ENCODE measurements at regions not wholly inside any gene's neighbourhood (a gene's known extent, or its start where the extent isn't known, plus 50 kb on each side); places are given as distances from the start of the nearest gene placed in this dataset.
"Not testable (repeated sequence)": the region's sequence is repeated elsewhere in the genome, so short reads cannot be mapped to it uniquely, and the experiment has no call there.

- no peak for DNase-seq
- TF ChIP-seq POLR2A (IDR thresholded peaks at IDR 0.05; ENCODE audit: low read length), result no peak
- TF ChIP-seq GATA1 (IDR thresholded peaks at IDR 0.05; ENCODE audit: low read depth, low read length), result no peak
Measured at GRCh38 chr4:110867981-110868720, 245.3 kb upstream of the PITX2 start.

- no peak for DNase-seq
- no peak for TF ChIP-seq POLR2A (IDR thresholded peaks at IDR 0.05; ENCODE audit: low read length)
- TF ChIP-seq GATA1 (IDR thresholded peaks at IDR 0.05; ENCODE audit: low read depth, low read length), result no peak
Measured at GRCh38 chr4:110869114-110869513, 246.2 kb upstream of the PITX2 start.

GRCh38 chr4:110869862-110870572 lies 247.1 kb upstream of the PITX2 start:
- TF ChIP-seq POLR2A (IDR thresholded peaks at IDR 0.05; ENCODE audit: low read length) (no peak), GATA1 (IDR thresholded peaks at IDR 0.05; ENCODE audit: low read depth, low read length) (no peak)
- DNase-seq, result no peak

GRCh38 chr4:110876214-110876613 lies 253.3 kb upstream of the PITX2 start:
- not testable (repeated sequence) for DNase-seq

- DNase-seq, result no peak
- TF ChIP-seq POLR2A (IDR thresholded peaks at IDR 0.05; ENCODE audit: low read length) (no peak), GATA1 (IDR thresholded peaks at IDR 0.05; ENCODE audit: low read depth, low read length) (no peak)
Measured at GRCh38 chr4:110876866-110877265, 254.0 kb upstream of the PITX2 start.

- no peak for DNase-seq
- TF ChIP-seq POLR2A (IDR thresholded peaks at IDR 0.05; ENCODE audit: low read length) (no peak), GATA1 (IDR thresholded peaks at IDR 0.05; ENCODE audit: low read depth, low read length) (no peak)
Measured at GRCh38 chr4:110877778-110878370, 255.0 kb upstream of the PITX2 start.

GRCh38 chr4:110878413-110878812 lies 255.5 kb upstream of the PITX2 start:
- no peak for DNase-seq
- TF ChIP-seq POLR2A (IDR thresholded peaks at IDR 0.05; ENCODE audit: low read length) (no peak), GATA1 (IDR thresholded peaks at IDR 0.05; ENCODE audit: low read depth, low read length) (no peak)

GRCh38 chr4:110878956-110879355 lies 256.1 kb upstream of the PITX2 start:
- no peak for DNase-seq
- no peak for TF ChIP-seq POLR2A (IDR thresholded peaks at IDR 0.05; ENCODE audit: low read length)
- TF ChIP-seq GATA1 (IDR thresholded peaks at IDR 0.05; ENCODE audit: low read depth, low read length), result no peak

GRCh38 chr4:110886270-110886669 lies 263.4 kb upstream of the PITX2 start:
- DNase-seq, result no peak
- TF ChIP-seq POLR2A (IDR thresholded peaks at IDR 0.05; ENCODE audit: low read length), result no peak
- no peak for TF ChIP-seq GATA1 (IDR thresholded peaks at IDR 0.05; ENCODE audit: low read depth, low read length)

GRCh38 chr4:110886856-110887255 lies 264.0 kb upstream of the PITX2 start:
- no peak for DNase-seq
- TF ChIP-seq POLR2A (IDR thresholded peaks at IDR 0.05; ENCODE audit: low read length), result no peak
- no peak for TF ChIP-seq GATA1 (IDR thresholded peaks at IDR 0.05; ENCODE audit: low read depth, low read length)

GRCh38 chr4:110897784-110898183 lies 274.9 kb upstream of the PITX2 start:
- DNase-seq, result no peak
- TF ChIP-seq GATA1 (IDR thresholded peaks at IDR 0.05; ENCODE audit: low read depth, low read length) (no peak), POLR2A (IDR thresholded peaks at IDR 0.05; ENCODE audit: low read length) (no peak)

- TF ChIP-seq GATA1 (IDR thresholded peaks at IDR 0.05; ENCODE audit: low read depth, low read length) (no peak), POLR2A (IDR thresholded peaks at IDR 0.05; ENCODE audit: low read length) (no peak)
- no peak for DNase-seq
Measured at GRCh38 chr4:110898290-110898689, 275.4 kb upstream of the PITX2 start.

- no peak for TF ChIP-seq POLR2A (IDR thresholded peaks at IDR 0.05; ENCODE audit: low read length)
- no peak for TF ChIP-seq GATA1 (IDR thresholded peaks at IDR 0.05; ENCODE audit: low read depth, low read length)
- no peak for DNase-seq
Measured at GRCh38 chr4:110900213-110900769, 277.4 kb upstream of the PITX2 start.

GRCh38 chr4:110902500-110902899 lies 279.6 kb upstream of the PITX2 start:
- no peak for DNase-seq
- TF ChIP-seq POLR2A (IDR thresholded peaks at IDR 0.05; ENCODE audit: low read length) (no peak), GATA1 (IDR thresholded peaks at IDR 0.05; ENCODE audit: low read depth, low read length) (no peak)
